ENCODE measurements at regions not wholly inside any gene's neighbourhood (a gene's known extent, or its start where the extent isn't known, plus 50 kb on each side); places are given as distances from the start of the nearest gene placed in this dataset.

DNA sequence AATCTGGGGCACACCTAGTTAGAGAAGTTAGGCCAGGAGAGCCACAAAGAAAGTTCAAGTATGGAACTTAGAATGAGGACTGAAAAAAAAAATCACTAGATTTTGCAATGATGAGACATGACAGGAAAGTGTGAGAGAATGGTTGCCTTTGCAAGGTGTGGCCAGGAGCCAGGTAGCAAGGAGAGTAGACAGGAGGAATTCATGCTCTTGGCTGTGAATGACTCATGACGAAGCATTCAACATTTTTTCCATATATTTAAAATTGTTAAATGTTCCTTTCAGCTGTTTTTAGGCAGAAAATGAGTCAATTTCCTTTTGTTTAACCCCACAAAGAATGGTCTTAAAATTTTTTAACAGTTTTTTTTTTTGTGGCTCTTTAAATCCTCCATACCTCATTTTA is 636.9 kb downstream of the PLCL1 start:
- no peak overlapping the region for H3K4me3 ChIP-seq (ENCODE audit: control insufficient read depth, low read depth, low read length)
- DNase-seq (ENCODE audit: low read depth) = no peak
- TF ChIP-seq, protein P1, sequence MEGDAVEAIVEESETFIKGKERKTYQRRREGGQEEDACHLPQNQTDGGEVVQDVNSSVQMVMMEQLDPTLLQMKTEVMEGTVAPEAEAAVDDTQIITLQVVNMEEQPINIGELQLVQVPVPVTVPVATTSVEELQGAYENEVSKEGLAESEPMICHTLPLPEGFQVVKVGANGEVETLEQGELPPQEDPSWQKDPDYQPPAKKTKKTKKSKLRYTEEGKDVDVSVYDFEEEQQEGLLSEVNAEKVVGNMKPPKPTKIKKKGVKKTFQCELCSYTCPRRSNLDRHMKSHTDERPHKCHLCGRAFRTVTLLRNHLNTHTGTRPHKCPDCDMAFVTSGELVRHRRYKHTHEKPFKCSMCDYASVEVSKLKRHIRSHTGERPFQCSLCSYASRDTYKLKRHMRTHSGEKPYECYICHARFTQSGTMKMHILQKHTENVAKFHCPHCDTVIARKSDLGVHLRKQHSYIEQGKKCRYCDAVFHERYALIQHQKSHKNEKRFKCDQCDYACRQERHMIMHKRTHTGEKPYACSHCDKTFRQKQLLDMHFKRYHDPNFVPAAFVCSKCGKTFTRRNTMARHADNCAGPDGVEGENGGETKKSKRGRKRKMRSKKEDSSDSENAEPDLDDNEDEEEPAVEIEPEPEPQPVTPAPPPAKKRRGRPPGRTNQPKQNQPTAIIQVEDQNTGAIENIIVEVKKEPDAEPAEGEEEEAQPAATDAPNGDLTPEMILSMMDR (conservative IDR thresholded peaks at IDR 0.05; ENCODE audit: control insufficient read depth, insufficient read depth, low read depth, low read length) = no peak

DNA sequence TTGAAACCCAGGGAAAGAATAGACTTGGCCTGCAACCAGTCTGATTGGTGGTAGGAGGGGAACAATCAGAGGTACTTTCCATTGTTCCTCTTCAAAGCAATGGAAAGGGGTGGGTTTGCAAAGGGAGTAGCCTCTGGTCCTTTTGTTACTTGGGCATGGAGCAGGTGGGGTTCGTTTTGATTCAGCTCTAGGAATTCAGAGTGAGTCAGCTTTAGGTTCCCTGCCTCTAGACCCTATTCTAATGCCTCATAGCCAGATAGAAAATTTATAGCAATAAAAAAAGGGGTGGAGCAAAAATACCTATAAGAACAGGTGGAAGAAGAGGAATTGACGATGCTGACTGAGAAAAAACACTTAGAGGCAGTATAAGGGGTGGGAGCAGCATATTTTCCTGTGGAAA is 636.4 kb downstream of the PLCL1 start:
- TF ChIP-seq, protein P1 (conservative IDR thresholded peaks at IDR 0.05; ENCODE audit: control insufficient read depth, insufficient read depth, low read depth, low read length) = no peak
- H3K4me3 ChIP-seq (ENCODE audit: control insufficient read depth, low read depth, low read length) = no peak overlapping the region
- DNase-seq (ENCODE audit: low read depth) = no peak

DNA sequence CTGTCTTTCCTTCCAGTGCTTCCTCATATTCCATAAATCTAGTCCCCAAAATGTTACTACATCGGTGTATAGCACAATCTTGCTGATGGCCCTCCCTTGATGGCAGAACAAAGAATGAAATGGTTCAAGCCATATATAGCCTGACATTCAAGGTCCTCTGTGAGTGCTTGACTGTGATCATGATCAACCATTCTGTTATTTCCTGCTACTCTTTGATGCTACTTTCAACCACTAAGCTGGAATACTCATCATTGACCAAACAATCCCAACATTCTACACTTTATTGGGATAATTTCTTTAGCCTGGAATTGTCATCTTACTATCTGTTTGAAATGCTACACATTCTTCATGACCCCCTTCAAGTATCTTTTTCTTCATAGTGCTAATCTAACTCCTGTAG is 633.9 kb downstream of the PLCL1 start:
- TF ChIP-seq, protein P1 (conservative IDR thresholded peaks at IDR 0.05; ENCODE audit: control insufficient read depth, insufficient read depth, low read depth, low read length) = no peak
- no peak for DNase-seq (ENCODE audit: low read depth)
- no peak overlapping the region for H3K4me3 ChIP-seq (ENCODE audit: control insufficient read depth, low read depth, low read length)

DNA sequence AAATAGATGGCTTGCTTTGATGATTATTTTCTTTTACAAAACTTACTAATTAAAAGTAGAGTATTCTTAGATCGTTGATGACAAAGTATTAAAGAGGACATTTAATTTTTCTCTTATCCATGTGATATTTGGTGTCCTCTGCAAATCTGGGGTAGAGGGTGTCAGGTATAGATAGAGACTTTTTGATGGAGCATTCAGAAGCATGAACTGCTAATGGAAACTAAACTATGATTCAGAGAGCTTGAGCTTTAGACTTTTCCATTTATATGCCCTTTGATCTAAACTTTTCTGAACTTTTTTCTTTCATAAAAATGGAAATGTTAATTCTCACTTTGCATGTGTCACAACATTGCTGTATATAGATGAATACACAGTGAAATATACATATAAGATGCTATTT is 619.7 kb downstream of the PLCL1 start:
- TF ChIP-seq, protein P1 (conservative IDR thresholded peaks at IDR 0.05; ENCODE audit: control insufficient read depth, insufficient read depth, low read depth, low read length) = no peak
- no peak overlapping the region for H3K4me3 ChIP-seq (ENCODE audit: control insufficient read depth, low read depth, low read length)

DNA sequence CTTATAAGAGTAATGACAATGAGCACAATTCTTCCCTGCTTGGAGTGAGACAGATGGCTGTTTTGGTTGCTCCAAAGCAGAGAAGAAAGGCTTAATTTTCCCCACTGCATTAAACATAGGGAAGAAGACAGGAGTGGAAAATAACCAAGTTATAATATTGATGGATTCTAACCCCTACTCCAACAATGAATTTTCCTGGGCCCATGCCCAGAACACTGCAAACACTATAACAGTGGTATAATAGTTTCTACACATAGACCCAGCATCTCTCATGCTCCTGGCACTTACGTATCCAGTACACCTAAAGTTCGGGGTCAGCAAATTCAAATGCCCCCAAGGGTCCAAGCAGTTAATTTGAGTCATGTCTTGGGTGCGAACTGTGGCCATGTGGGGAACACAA is 613.4 kb downstream of the PLCL1 start:
- TF ChIP-seq, protein P1 (conservative IDR thresholded peaks at IDR 0.05; ENCODE audit: control insufficient read depth, insufficient read depth, low read depth, low read length) = no peak
- no peak for DNase-seq (ENCODE audit: low read depth)
- no peak overlapping the region for H3K4me3 ChIP-seq (ENCODE audit: control insufficient read depth, low read depth, low read length)

More for the DNA sequence above, 619.7 kb downstream of the PLCL1 start:
- DNase-seq (ENCODE audit: low read depth) = no peak

DNA sequence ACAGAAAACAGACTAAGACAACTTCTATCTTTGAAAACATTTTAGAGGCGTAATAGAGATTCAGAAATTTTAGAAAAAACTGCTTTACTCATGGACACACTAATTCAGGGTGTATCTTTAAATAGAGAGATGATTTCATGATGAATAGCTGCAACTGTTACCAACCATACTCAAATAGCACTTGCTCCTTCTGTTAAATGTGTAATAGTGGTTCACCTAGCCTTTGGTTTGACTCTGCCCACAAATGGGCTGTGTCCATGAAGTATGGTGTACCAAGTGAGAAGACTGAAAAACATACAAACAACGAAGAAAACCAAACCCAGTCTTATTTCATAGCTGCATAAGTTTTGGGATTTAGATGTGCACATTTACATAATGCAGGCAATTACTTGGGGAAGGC is 610.6 kb downstream of the PLCL1 start:
- TF ChIP-seq, protein P1 (conservative IDR thresholded peaks at IDR 0.05; ENCODE audit: control insufficient read depth, insufficient read depth, low read depth, low read length) = no peak
- DNase-seq (ENCODE audit: low read depth) = no peak
- H3K4me3 ChIP-seq (ENCODE audit: control insufficient read depth, low read depth, low read length) = no peak overlapping the region

DNA sequence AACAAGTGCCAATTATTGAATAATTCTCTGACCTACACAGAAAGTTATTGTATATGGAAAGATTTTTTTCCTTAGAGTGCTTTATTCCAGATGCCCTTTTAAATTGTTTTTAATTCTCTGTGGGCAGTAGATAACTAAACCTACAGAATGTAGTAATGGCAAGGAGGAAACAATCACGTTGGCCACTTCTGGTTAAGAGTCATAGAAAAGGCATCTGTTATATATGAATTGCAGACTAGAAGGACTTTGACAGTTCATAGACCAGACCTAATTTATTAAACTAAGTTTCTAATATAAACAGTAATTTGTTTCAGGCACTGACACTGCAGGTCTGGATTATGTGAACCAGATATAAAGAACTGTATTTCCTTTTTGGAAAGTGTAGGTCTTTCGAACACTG is 607.5 kb downstream of the PLCL1 start:
- H3K4me3 ChIP-seq (ENCODE audit: control insufficient read depth, low read depth, low read length) = no peak overlapping the region
- DNase-seq (ENCODE audit: low read depth) = no peak
- TF ChIP-seq, protein P1 (conservative IDR thresholded peaks at IDR 0.05; ENCODE audit: control insufficient read depth, insufficient read depth, low read depth, low read length) = no peak

Data from fibroblast of mammary gland (primary cell).